H1 (cell line): ENCODE measurements at regions not wholly inside any gene's neighbourhood (a gene's known extent, or its start where the extent isn't known, plus 50 kb on each side); places are given as distances from the start of the nearest gene placed in this dataset.

Experiments
- RAD21 ChIP-seq, 2 experiments: IDR thresholded peaks in 1 of 2; conservative IDR thresholded peaks in 1 of 2; 2 replicates each; pipeline ENCODE4 v1.6.1; 2011; ENCODE audit warnings: low read depth in 2 of 2, low read length in 2 of 2, improper control_type of control experiment in 1 of 2, inconsistent platforms in 1 of 2, mild to moderate bottlenecking in 1 of 2, moderate library complexity in 1 of 2
- TF ChIP-seq, protein P1 (sequence below): IDR thresholded peaks from 2 replicates; pipeline ENCODE4 v1.6.1; 2012; ENCODE audit warnings: low read length, inconsistent platforms
- TF ChIP-seq, protein P2 (sequence below): IDR thresholded peaks from 2 replicates; pipeline ENCODE4 v1.6.1; 2012; ENCODE audit warnings: inconsistent platforms

DNA sequence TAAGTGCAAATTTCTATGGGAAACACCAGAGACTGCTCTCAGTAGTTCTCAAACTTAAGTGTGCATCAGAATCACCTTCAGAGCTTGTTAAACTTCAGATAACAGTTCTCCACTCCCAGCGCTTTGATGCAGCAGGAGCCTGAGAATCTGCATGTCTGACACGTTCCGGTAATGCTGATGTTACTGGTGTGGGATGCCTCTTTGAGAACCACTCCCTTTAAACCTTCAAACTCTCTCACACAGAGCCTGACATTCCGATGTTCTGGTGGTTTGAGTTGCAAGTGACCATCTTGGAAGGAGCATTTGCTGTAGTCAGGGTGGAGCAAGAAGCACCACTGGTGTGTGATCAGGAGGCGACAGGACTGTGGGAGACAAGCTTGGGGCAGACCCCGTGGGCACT is 57.9 kb downstream of the OTOR start:
- TF ChIP-seq, protein P1, sequence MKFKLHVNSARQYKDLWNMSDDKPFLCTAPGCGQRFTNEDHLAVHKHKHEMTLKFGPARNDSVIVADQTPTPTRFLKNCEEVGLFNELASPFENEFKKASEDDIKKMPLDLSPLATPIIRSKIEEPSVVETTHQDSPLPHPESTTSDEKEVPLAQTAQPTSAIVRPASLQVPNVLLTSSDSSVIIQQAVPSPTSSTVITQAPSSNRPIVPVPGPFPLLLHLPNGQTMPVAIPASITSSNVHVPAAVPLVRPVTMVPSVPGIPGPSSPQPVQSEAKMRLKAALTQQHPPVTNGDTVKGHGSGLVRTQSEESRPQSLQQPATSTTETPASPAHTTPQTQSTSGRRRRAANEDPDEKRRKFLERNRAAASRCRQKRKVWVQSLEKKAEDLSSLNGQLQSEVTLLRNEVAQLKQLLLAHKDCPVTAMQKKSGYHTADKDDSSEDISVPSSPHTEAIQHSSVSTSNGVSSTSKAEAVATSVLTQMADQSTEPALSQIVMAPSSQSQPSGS = no peak
- TF ChIP-seq, protein P2, sequence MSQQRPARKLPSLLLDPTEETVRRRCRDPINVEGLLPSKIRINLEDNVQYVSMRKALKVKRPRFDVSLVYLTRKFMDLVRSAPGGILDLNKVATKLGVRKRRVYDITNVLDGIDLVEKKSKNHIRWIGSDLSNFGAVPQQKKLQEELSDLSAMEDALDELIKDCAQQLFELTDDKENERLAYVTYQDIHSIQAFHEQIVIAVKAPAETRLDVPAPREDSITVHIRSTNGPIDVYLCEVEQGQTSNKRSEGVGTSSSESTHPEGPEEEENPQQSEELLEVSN = no peak
- TF ChIP-seq RAD21 (IDR thresholded peaks at IDR 0.05 in 1 of 2, conservative IDR thresholded peaks at IDR 0.05 in 1 of 2; ENCODE audit: low read depth in 2 of 2, low read length in 2 of 2) = no peak
